Transverse colon (tissue), 4 donors: ENCODE measurements at regions not wholly inside any gene's neighbourhood (a gene's known extent, or its start where the extent isn't known, plus 50 kb on each side); places are given as distances from the start of the nearest gene placed in this dataset.

ENCODE experiments used
- DNase-seq: peaks from one replicate; pipeline ENCODE4 v3.0.0-alpha.2; 2019
- H3K27ac ChIP-seq, 4 donors: fragments of 200-600 bp; sonication (generic); 2 replicates each; pipeline ENCODE4 v1.5.1; 2016 to 2018; ENCODE audit warnings: inconsistent platforms in 4 of 4
- H3K27me3 ChIP-seq: fragments of 200-600 bp; sonication (generic); 2 replicates; pipeline ENCODE4 v1.5.1; 2017; ENCODE audit warnings: inconsistent platforms
- H3K36me3 ChIP-seq, 4 donors: fragments of 200-600 bp; sonication (generic); 2 replicates each; pipeline ENCODE4 v1.5.1; 2017 to 2019; ENCODE audit warnings: inconsistent platforms in 4 of 4
- H3K4me1 ChIP-seq, 4 donors: fragments of 200-600 bp; sonication (generic); 2 replicates each; pipeline ENCODE4 v1.5.1; 2017 to 2020; ENCODE audit warnings: inconsistent platforms in 4 of 4
- H3K4me3 ChIP-seq, 4 donors: fragments of 200-600 bp; sonication (generic); 1 replicate in 1 of 4; 2 replicates in 3 of 4; pipeline versions ENCODE4 v1.5.1 to v1.6.1; 2017 to 2019; ENCODE audit warnings: inconsistent platforms in 4 of 4
- H3K9me3 ChIP-seq, 2 donors: fragments of 200-600 bp; sonication (generic); 2 replicates each; pipeline ENCODE4 v1.5.1; 2017 to 2019; ENCODE audit warnings: inconsistent platforms in 2 of 2
- CTCF ChIP-seq, 5 experiments: fragments of 200-600 bp in 3 of 5; fragments of 450-650 bp in 2 of 5; sonication (generic) in 3 of 5; IDR thresholded peaks; 1 replicate in 2 of 5; 2 replicates in 3 of 5; pipeline ENCODE4 v1.5.1; 2016 to 2017; ENCODE audit warnings: antibody characterized with exemption in 5 of 5, inconsistent platforms in 3 of 5, mild to moderate bottlenecking in 2 of 5, moderate library complexity in 1 of 5
- EP300 ChIP-seq: sonication (generic); formaldehyde crosslinking; IDR thresholded peaks from one replicate; pipeline ENCODE4 v1.6.1; 2017; ENCODE audit warnings: antibody characterized with exemption, low read depth
- POLR2A ChIP-seq: fragments of 450-650 bp; IDR thresholded peaks from one replicate; pipeline ENCODE4 v1.6.1; 2016; ENCODE audit warnings: antibody characterized with exemption, mild to moderate bottlenecking, moderate library complexity
- POLR2AphosphoS5 ChIP-seq, 3 donors: sonication (generic); formaldehyde crosslinking; IDR thresholded peaks; one replicate each; pipeline ENCODE4 v1.6.1; 2016; ENCODE audit warnings: antibody characterized with exemption in 3 of 3
- WGBS, 2 donors: methylation state at CpG; one replicate each; pipeline ENCODE4 v1.1.5; 2018; ENCODE audit warnings: low coverage in 1 of 2; 5-methylcytosine and 5-hydroxymethylcytosine counted together
- in situ Hi-C, 4 donors: fragments of 200-750 bp; cut with MboI; loops; one replicate each; pipeline versions ENCODE4 v1.15.0 to v1.15.1; 2017; ENCODE audit warnings: low sequenced_read_pairs in 3 of 4, low pct_ligation_motif_present in 1 of 4, low pct_unique_long_range_greater_than_20kb in 1 of 4
- intact Hi-C: fragments of 100-400 bp; cut with DNase I; formaldehyde crosslinking; loops from one replicate; pipeline ENCODE4 v1.15.1; 2023; ENCODE audit warnings: low total_unique reads

DNA sequence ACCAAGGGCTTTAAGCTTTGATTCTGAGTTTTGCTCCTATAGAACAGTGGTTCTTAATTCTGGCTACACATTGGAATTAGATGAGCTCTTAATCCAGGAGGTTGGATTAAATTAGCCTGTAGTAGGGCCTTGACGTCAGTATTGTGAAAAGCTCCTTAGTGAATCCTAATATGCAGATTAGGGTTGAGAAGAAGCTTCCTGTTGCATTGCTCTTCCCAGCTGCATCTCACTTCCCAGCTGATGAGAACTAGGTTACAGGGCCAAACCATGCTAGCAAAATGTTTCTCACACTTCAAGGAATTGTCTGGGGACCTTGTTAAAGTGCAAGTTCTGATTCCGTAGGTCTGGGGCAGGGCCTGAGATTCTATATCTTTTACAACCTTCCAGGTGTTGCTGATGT lies 300.0 kb downstream of the ZSWIM6 start:
- Histone ChIP-seq H3K4me1 (peaks cover 0 to 10% (median 0%) of the 10 kb centered on the region in 4 donors), H3K9me3 (no peaks in the 10 kb centered on the region), H3K27ac (peak overlapping the region; percentile 48 to 55 (median 54)), H3K36me3 (no peaks in the 10 kb centered on the region), H3K27me3 (no peaks in the 10 kb centered on the region), H3K4me3 (no peak overlapping the region)
- intact Hi-C loops: loop anchor here (10.0 kb wide), 1 partner anchor 297 kb away; the partner anchor contains the start of gene ZSWIM6
- TF ChIP-seq CTCF (IDR thresholded peaks at IDR 0.05) (no peak), EP300 (no peak), POLR2AphosphoS5 (IDR thresholded peaks at IDR 0.05) (no peak), POLR2A (no peak)
- no peak for DNase-seq
- WGBS, 2 donors: 86 to 100% methylated on average over 1 to 2 of the region's 2 CpGs
- in situ Hi-C loops: loop anchor here in 2 of 4 donors (25.0 kb wide), 2 partner anchors 295 to 570 kb away; partner anchors contain the start of gene ZSWIM6 (in 1 of the 2)

DNA sequence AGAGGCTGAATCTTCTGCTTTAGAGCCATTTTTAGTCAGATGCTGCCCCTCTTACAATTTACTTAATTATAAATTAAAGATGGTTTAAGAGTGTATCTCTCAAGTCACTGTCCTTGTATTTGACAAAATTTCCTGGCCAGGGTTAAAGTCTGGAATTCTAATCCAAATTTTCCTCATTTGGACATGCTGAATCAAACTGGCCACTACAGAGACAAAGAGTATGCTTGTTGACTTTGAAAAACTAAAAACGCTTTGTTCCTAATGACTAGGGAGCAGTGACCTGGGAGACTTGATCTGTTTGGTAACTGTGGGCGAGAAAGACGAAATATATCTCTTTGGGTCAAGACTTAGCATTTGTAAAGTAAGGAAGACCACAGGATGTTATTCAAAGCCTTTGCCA lies 303.2 kb downstream of the ZSWIM6 start:
- Histone ChIP-seq H3K4me3 (no peak overlapping the region), H3K36me3 (no peaks in the 10 kb centered on the region), H3K27ac (no peak overlapping the region), H3K9me3 (no peaks in the 10 kb centered on the region), H3K4me1 (peaks cover 0 to 10% (median 0%) of the 10 kb centered on the region in 4 donors), H3K27me3 (no peaks in the 10 kb centered on the region)
- in situ Hi-C loops (loop anchor here in 2 of 4 donors (25.0 kb wide), 2 partner anchors 298 to 573 kb away; partner anchors contain the start of gene ZSWIM6 (in 1 of the 2)), intact Hi-C loops (loop anchor here (10.0 kb wide), 1 partner anchor 300 kb away; the partner anchor contains the start of gene ZSWIM6)
- DNase-seq: no peak
- 81 to 89% methylated on average over 3 of the region's 3 CpGs for WGBS, 2 donors
- TF ChIP-seq EP300 (no peak), CTCF (IDR thresholded peaks at IDR 0.05) (no peak)

GRCh38 chr5:61637566-61637965 lies 305.5 kb downstream of the ZSWIM6 start:
- TF ChIP-seq POLR2A: no peak
- no peak for TF ChIP-seq CTCF (IDR thresholded peaks at IDR 0.05)
- no peak for TF ChIP-seq EP300
- no peak for TF ChIP-seq POLR2AphosphoS5 (IDR thresholded peaks at IDR 0.05)
- Histone ChIP-seq H3K4me3 (no peak overlapping the region), H3K36me3 (no peaks in the 10 kb centered on the region), H3K27ac (no peak overlapping the region), H3K4me1 (no peaks in the 10 kb centered on the region), H3K9me3 (no peaks in the 10 kb centered on the region), H3K27me3 (no peaks in the 10 kb centered on the region)
- in situ Hi-C loops: loop anchor here in 2 of 4 donors (25.0 kb wide), 2 partner anchors 300 to 575 kb away; partner anchors contain the start of gene ZSWIM6 (in 1 of the 2)
- intact Hi-C loops: loop anchor here (10.0 kb wide), 1 partner anchor 303 kb away; the partner anchor contains the start of gene ZSWIM6
- DNase-seq: no peak

DNA sequence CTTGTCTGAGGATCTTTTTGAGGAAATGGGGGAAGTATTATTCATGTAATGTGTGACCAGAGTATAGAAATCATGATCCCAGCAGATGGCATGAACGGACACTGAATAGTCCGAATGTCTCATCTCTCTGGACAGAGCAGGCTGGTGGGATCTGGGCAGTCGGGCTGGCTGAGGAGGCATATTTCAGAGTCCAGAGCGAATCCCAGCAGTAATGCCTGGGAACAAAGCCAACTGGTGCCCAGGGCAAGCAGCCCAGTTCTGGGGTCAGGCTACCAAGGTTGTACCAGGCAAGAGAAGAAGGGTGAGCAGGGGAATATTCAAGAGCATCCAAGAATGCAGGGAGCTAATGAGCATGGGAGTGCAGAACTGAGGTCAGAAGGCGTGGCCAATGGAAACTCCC lies 306.4 kb downstream of the ZSWIM6 start:
- Histone ChIP-seq H3K4me1 (no peaks in the 10 kb centered on the region), H3K27ac (no peak overlapping the region), H3K4me3 (no peak overlapping the region), H3K27me3 (no peaks in the 10 kb centered on the region), H3K36me3 (no peaks in the 10 kb centered on the region), H3K9me3 (no peaks in the 10 kb centered on the region)
- WGBS, 2 donors: 33 to 80% methylated on average over 1 to 5 of the region's 5 CpGs
- intact Hi-C loops (loop anchor here (10.0 kb wide), 1 partner anchor 304 kb away; the partner anchor contains the start of gene ZSWIM6), in situ Hi-C loops (loop anchor here in 2 of 4 donors (25.0 kb wide), 2 partner anchors 301 to 576 kb away; partner anchors contain the start of gene ZSWIM6 (in 1 of the 2))
- TF ChIP-seq EP300 (no peak), POLR2A (no peak), POLR2AphosphoS5 (IDR thresholded peaks at IDR 0.05) (no peak), CTCF (IDR thresholded peaks at IDR 0.05) (no peak)
- no peak for DNase-seq
